GM23248 (cell line): ENCODE measurements at regions not wholly inside any gene's neighbourhood (a gene's known extent, or its start where the extent isn't known, plus 50 kb on each side); places are given as distances from the start of the nearest gene placed in this dataset.
"Not testable (repeated sequence)": the region's sequence is repeated elsewhere in the genome, so short reads cannot be mapped to it uniquely, and the experiment has no call there.

Experiments used
- DNase-seq: peaks from one replicate; pipeline ENCODE4 v3.0.0-alpha.2; 2015
- H2AFZ ChIP-seq: fragments of 200-600 bp; sonication (generic); 2 replicates; pipeline ENCODE4 v1.6.1; 2016; ENCODE audit warnings: antibody characterized with exemption
- H3F3A ChIP-seq: fragments of 200-600 bp; sonication (generic); 2 replicates; pipeline ENCODE4 v1.6.1; 2016; ENCODE audit warnings: mild to moderate bottlenecking, antibody characterized with exemption, mixed run types; ENCODE audit not compliant: insufficient read depth
- H3K27ac ChIP-seq: fragments of 200-600 bp; sonication (generic); 2 replicates; pipeline ENCODE4 v1.5.1; 2016; ENCODE audit warnings: mild to moderate bottlenecking
- H3K27me3 ChIP-seq: fragments of 200-600 bp; sonication (generic); replicated peaks from 2 replicates; pipeline ENCODE4 v1.6.1; 2016; ENCODE audit warnings: mild to moderate bottlenecking; ENCODE audit not compliant: insufficient read depth
- H3K36me3 ChIP-seq: fragments of 200-600 bp; sonication (generic); 2 replicates; pipeline ENCODE4 v1.6.1; 2016; ENCODE audit warnings: low read depth, mild to moderate bottlenecking
- H3K4me1 ChIP-seq: fragments of 200-600 bp; sonication (generic); 2 replicates; pipeline ENCODE4 v1.6.1; 2016; ENCODE audit warnings: mild to moderate bottlenecking; ENCODE audit not compliant: insufficient read depth
- H3K4me2 ChIP-seq: fragments of 200-600 bp; sonication (generic); one replicate; pipeline ENCODE4 v1.6.1; 2016; ENCODE audit warnings: mild to moderate bottlenecking; ENCODE audit not compliant: unreplicated experiment
- H3K4me3 ChIP-seq: fragments of 200-600 bp; sonication (generic); 2 replicates; pipeline ENCODE4 v1.5.1; 2016; ENCODE audit warnings: mild to moderate bottlenecking
- H3K79me2 ChIP-seq: fragments of 200-600 bp; sonication (generic); 2 replicates; pipeline ENCODE4 v1.6.1; 2016; ENCODE audit warnings: mild to moderate bottlenecking; ENCODE audit not compliant: insufficient read depth
- H3K9ac ChIP-seq: fragments of 200-600 bp; sonication (generic); 2 replicates; pipeline ENCODE4 v1.6.1; 2016; ENCODE audit warnings: mild to moderate bottlenecking
- H3K9me2 ChIP-seq: fragments of 200-600 bp; sonication (generic); 2 replicates; pipeline ENCODE4 v1.6.1; 2016; ENCODE audit warnings: mixed run types, mild to moderate bottlenecking, moderate library complexity; ENCODE audit not compliant: insufficient read depth
- H3K9me3 ChIP-seq: fragments of 200-600 bp; sonication (generic); one replicate; pipeline ENCODE4 v1.6.1; 2017; ENCODE audit warnings: low read depth
- H4K20me1 ChIP-seq: fragments of 200-600 bp; sonication (generic); 2 replicates; pipeline ENCODE4 v1.6.0; 2016; ENCODE audit not compliant: insufficient read depth
- EZH2 ChIP-seq: fragments of 200-600 bp; sonication (generic); IDR thresholded peaks from 2 replicates; pipeline ENCODE4 v1.6.1; 2018; ENCODE audit warnings: antibody characterized with exemption, mild to moderate bottlenecking; ENCODE audit not compliant: insufficient read depth, poor library complexity, severe bottlenecking
- EZH2phosphoT487 ChIP-seq: fragments of 200-600 bp; sonication (generic); IDR thresholded peaks from 2 replicates; pipeline ENCODE4 v1.6.1; 2018; ENCODE audit warnings: antibody characterized with exemption, moderate library complexity, mild to moderate bottlenecking, low read depth; ENCODE audit not compliant: insufficient read depth
- WGBS, 2 experiments: methylation state at CpG; one replicate each; pipeline ENCODE4 v1.1.6; 2015 to 2017; ENCODE audit warnings: low lambda C conversion rate in 2 of 2, low coverage in 1 of 2; ENCODE audit errors: missing lambda C conversion rate in 2 of 2; 5-methylcytosine and 5-hydroxymethylcytosine counted together
- in situ Hi-C: fragments of 300-500 bp; cut with MboI; formaldehyde crosslinking; loops from 2 replicates; pipeline ENCODE4 v1.15.0; 2020

DNA sequence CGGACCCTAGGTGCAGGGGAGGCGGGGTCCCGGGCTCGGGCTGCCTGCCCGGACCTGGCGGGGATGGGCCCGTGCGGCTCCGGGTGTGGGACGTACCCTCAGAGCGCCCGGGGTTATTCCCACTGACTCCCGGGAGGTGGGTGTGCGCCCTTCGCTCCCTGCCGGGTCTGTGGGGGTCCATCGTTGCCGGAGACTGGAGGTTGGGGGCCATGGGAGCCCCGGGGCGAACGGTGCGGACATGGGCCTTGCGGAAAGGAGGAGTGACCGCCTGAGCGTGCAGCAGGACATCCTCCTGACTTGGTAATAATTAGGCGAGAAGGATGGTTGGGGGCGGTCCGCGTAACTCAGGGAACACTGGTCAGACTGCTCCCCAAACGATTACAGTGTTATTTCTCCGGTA, 552.7 kb downstream of the TUBA3C start:
- H3K4me1 ChIP-seq, H3K4me2 ChIP-seq, H3K36me3 ChIP-seq, H3K9me2 ChIP-seq, H3K9ac ChIP-seq, H2AFZ ChIP-seq, DNase-seq, H3K9me3 ChIP-seq, H3K4me3 ChIP-seq, H3K79me2 ChIP-seq, in situ Hi-C loops, H4K20me1 ChIP-seq, H3F3A ChIP-seq, H3K27ac ChIP-seq, H3K27me3 ChIP-seq: not testable (repeated sequence)
- WGBS, 2 experiments = 49 to 55% methylated on average over 6 to 13 of the region's 31 CpGs

DNA sequence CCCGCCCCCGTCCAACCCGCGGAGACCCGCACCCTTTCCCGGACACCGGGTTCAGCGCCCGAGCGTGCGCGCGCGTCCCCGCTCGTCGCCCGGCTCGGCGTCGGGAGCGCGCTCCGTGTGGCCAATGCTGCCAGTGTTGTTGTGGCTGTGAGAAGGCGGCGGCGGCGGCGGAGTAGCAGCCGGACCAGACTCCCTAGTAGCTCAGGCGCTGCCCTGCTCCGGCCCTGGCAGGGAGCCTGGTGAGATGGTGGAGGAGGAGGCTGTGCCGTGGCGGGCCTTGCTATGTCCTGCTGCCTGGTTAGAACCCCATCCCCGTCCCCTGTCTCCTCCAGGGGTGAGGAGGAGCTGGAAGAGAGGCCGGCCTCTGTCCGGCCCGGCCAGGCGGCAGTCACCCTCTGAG, 553.2 kb downstream of the TUBA3C start:
- Histone ChIP-seq H3K4me2 (no peak overlapping the region), H3K4me1 (no peaks in the 10 kb centered on the region), H3K9me2 (no peaks in the 10 kb centered on the region), H3K79me2 (no peaks in the 10 kb centered on the region), H3K27ac (no peak overlapping the region), H3K36me3 (no peaks in the 10 kb centered on the region), H3K9me3 (no peaks in the 10 kb centered on the region), H3K27me3 (no peaks in the 10 kb centered on the region), H3K9ac (no peak overlapping the region), H4K20me1 (no peaks in the 10 kb centered on the region), H3K4me3 (no peak overlapping the region), H2AFZ (no peak overlapping the region), H3F3A (no peaks in the 10 kb centered on the region)
- no peak for TF ChIP-seq EZH2
- no peak for TF ChIP-seq EZH2phosphoT487
- 34 to 36% methylated on average over 8 to 27 of the region's 39 CpGs for WGBS, 2 experiments
- no peak for DNase-seq
- in situ Hi-C loops = no loop called here

DNA sequence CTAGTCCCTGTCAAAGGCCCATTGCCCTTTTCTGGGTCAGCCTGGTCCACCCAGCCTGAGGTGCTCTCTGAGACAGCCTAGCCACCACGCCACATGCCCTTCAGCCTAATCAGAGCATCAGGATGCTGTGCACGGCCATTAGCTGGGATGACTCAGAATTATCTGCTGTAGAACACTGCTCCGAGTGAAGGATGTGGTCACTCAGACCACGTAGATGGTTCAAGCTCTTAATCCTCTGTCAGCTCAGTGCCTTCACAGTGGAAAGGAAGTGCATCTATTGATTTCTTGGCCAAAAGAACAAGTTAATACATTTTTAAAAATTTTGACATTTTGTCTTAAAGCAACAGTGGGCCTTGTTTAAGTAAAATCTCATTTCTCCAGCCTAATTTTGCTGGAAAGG, 557.6 kb downstream of the TUBA3C start:
- H3F3A ChIP-seq, H3K79me2 ChIP-seq, H3K9me3 ChIP-seq, H3K4me3 ChIP-seq, in situ Hi-C loops, H3K27me3 ChIP-seq, H3K9me2 ChIP-seq, H3K9ac ChIP-seq, H3K4me1 ChIP-seq, H3K27ac ChIP-seq, H3K4me2 ChIP-seq, DNase-seq, H3K36me3 ChIP-seq, H4K20me1 ChIP-seq, H2AFZ ChIP-seq: not testable (repeated sequence)
- WGBS, 2 experiments = 16 to 20% methylated on average over 4 of the region's 4 CpGs

DNA sequence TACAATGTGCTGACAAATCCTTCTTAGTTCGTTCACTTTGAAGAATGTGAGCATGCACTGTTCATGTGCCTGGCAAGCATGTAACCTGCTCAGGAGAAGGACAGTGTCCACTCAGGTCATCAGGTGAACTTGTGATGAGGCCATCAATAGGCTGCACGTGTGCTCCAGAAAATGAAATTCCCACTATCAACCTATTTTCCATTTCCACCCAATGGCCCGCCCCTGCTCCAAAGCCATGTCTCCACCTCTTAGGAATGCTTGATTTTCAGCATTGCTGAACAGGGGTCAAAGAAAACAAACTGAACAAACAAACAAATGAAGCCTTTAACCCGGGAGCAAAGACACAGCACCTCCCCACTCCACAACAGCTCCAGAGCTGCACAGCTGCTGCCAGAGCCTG, 563.2 kb downstream of the TUBA3C start:
- H3K36me3 ChIP-seq, H3K4me1 ChIP-seq, H2AFZ ChIP-seq, DNase-seq, H3K9me2 ChIP-seq, H4K20me1 ChIP-seq, in situ Hi-C loops, H3K4me3 ChIP-seq, H3K27me3 ChIP-seq, H3K9ac ChIP-seq, H3K9me3 ChIP-seq, H3K79me2 ChIP-seq, H3F3A ChIP-seq, H3K4me2 ChIP-seq, H3K27ac ChIP-seq: not testable (repeated sequence)
- WGBS, 2 experiments = 14 to 15% methylated on average over 2 to 3 of the region's 4 CpGs

DNA sequence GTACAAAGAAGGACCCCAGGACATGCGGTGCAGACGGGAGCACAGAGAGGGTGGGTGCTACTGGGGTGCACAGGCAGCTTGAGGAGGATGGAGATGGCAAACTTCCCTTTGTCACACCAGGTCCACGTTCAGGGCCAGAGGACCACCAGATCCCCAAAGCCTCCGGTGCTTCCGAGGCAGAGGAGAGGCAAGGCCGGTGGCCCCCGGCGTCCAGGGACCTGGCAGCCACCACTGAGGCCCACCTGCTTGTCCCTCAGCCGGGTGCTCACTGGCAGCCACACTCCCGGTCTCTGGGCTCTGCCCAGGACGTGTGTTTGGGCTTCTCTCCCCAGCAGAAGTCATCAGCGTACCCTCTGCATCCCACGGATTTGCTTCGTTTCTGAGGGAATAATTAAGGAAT, 571.1 kb downstream of the TUBA3C start:
- 43 to 45% methylated on average over 9 to 14 of the region's 14 CpGs for WGBS, 2 experiments
- H3K27me3 ChIP-seq, H4K20me1 ChIP-seq, H3F3A ChIP-seq, H3K9me3 ChIP-seq, in situ Hi-C loops, H3K4me2 ChIP-seq, H3K9ac ChIP-seq, H2AFZ ChIP-seq, DNase-seq, H3K4me1 ChIP-seq, H3K36me3 ChIP-seq, H3K79me2 ChIP-seq, H3K27ac ChIP-seq, H3K9me2 ChIP-seq, H3K4me3 ChIP-seq: not testable (repeated sequence)

DNA sequence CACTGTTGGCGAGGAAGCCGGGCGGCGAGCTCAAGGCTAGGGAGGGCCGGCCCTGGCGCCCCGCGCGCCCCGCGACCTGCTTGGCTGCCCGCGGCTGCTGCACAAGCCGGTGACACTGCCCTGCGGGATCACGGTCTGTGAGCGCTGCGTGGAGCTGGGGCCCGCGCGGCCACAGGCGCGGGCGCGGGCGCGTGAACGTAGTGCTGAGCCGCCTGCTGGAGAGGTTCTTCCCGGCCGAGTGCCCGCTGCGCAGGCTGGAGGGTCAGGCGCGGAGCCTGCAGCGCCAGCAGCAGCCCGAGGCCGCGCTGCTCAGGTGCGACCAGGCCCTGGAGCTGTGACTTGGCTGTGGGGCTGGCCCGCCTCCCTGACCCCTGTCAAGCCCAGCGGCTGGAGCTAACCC, 572.3 kb downstream of the TUBA3C start:
- in situ Hi-C loops = not testable (repeated sequence)

DNA sequence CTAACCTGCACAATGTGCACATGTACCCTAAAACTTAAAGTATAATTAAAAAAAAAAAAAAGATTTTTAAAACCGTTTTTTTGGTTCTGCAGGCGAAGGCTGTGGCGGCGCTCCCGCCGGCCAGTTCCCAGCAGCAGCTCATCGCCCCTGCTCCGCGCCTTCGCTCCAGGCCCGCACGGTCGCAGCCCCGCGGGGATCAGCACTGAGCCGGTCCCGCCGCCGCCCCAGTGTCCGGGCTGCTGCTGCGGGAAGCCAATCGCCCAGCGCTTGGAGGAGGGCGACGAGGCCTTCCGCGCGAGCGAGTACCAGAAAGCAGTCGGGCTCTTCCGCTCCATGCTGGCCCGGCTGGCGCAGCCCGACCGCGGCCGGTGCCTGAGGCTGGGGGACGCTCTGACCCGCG, 572.8 kb downstream of the TUBA3C start:
- H3K9ac ChIP-seq, H3K4me3 ChIP-seq, H3K27ac ChIP-seq, H4K20me1 ChIP-seq, DNase-seq, H3K36me3 ChIP-seq, H3F3A ChIP-seq, H3K4me1 ChIP-seq, H2AFZ ChIP-seq, H3K9me3 ChIP-seq, in situ Hi-C loops, H3K9me2 ChIP-seq, H3K79me2 ChIP-seq, H3K4me2 ChIP-seq, H3K27me3 ChIP-seq: not testable (repeated sequence)
- WGBS, 2 experiments = 40 to 43% methylated on average over 12 to 23 of the region's 40 CpGs

More for the DNA sequence above, 572.3 kb downstream of the TUBA3C start:
- H3K79me2 ChIP-seq, H3K4me3 ChIP-seq, H2AFZ ChIP-seq, H4K20me1 ChIP-seq, H3F3A ChIP-seq, H3K9me2 ChIP-seq, H3K4me1 ChIP-seq, H3K27ac ChIP-seq, H3K9ac ChIP-seq, H3K36me3 ChIP-seq, H3K27me3 ChIP-seq, H3K9me3 ChIP-seq, H3K4me2 ChIP-seq, DNase-seq: not testable (repeated sequence)
- WGBS, 2 experiments = 52 to 69% methylated on average over 11 to 13 of the region's 42 CpGs

DNA sequence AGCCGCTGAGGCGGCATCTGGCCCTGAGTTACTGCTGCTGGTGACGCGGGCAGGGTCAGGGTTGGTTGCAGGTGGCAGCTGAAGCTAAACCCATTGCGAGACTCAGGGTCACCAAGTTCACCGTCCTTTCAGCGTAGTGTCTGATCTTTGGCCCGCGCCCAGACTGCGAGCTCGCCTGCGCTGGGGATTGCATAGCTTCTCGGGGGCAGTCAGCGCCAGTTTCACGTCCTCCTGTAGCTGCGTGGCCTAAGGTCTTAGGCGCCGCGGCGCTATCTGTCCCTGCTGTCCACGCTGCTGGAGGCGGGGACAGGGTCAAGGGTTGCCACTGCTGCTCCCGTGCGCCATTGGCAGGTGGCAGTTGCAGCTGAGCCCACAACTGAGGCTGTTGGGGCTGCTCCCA, 581.3 kb downstream of the TUBA3C start:
- H4K20me1 ChIP-seq, H3K27me3 ChIP-seq, H3K4me2 ChIP-seq, H3K4me3 ChIP-seq, H3K79me2 ChIP-seq, H3K36me3 ChIP-seq, H3K27ac ChIP-seq, H3K9me3 ChIP-seq, H3K4me1 ChIP-seq, H3K9me2 ChIP-seq, H3F3A ChIP-seq, in situ Hi-C loops, DNase-seq, H2AFZ ChIP-seq, H3K9ac ChIP-seq: not testable (repeated sequence)
- WGBS, 2 experiments = 64 to 72% methylated on average over 12 to 13 of the region's 24 CpGs
